ENCODE measurements at regions not wholly inside any gene's neighbourhood (a gene's known extent, or its start where the extent isn't known, plus 50 kb on each side); places are given as distances from the start of the nearest gene placed in this dataset.

DNA sequence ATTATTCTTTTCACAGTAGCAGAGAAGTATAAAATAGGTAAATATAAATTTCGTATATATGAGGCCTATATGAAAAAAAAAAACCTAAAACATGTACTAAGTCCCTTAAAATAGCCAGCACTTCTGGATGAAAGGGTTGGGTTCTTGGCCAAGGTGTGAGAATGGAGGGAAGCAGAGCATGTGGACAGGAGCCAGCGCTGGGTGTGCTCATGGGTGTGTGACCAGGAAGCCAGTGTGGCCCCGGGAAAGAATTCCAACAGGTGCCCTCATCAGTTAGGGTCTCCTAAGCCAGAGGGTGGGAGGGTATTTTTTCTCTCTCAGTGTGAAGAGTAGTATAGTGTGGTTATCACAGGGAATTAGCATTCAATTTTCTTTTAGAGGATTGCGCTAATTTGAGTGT lies 401.9 kb upstream of the IGFBP3 start:
- DNase-seq = no peak

DNA sequence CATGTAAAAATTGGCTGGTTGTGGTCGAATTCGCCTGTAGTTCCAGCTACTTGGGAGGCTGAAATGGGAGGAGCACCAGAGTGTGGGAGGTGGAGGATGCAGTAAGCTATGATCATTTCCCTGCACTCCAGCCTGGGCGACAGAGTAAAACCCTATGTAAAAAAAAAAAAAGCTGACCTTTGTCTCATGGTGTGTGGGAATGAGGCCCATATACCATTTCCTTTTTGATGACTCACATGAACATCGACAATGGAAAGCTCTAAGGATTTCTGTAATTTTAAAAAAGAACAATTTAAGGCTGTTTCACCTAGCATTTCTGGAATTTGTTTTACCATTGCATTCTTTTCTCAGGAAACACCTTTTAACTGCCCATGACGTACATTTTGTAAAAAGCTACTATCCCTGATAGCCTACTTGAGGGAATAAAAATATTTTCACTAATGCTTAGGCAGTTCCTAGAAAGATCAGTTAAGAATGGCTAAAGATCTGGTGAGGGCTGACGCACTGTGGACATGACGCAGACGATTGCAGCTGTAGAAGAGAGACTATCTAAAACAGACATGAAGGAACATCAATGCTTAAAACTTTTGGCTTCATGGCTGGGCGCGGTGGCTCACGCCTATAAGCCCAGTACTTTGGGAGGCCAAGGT lies 400.6 kb upstream of the IGFBP3 start:
- no peak for DNase-seq

DNA sequence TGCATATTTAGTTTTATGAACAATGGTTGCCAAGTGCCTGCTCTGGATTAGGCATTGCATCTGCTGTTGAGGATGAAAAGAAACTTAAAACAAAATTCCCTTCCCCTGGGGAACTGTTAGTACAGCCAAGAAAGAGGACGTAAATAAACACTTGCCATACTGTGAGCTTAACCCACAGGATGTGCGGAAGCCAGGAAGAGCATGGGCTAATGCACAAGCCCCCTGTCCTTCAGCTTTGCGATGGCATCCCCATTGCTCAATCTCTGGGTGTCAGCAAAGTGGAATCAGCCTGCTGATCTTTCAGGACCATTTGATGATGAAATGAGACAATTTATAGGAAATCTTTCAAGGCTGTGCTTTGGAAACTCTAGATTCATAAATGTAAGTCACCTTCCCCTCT lies 399.9 kb upstream of the IGFBP3 start:
- no peak for DNase-seq

DNA sequence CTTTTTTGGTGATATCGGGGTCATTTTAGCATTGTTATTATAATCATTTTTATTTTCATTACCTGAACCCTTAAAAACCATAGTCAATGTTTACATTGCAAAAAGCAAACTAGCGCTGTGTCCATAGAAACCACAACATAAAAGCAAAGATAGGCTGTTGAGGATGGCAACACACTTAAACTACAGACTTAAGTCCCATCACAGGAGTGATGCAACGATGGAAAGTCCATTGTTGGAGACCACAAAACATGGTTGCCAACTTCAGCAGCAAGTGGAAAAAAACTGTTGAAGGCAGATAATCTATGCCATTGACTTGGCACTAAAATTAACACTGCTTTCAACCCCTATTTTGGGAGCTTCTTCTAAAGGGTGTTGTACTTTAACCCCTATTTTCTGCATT lies 398.8 kb upstream of the IGFBP3 start:
- no peak for DNase-seq

DNA sequence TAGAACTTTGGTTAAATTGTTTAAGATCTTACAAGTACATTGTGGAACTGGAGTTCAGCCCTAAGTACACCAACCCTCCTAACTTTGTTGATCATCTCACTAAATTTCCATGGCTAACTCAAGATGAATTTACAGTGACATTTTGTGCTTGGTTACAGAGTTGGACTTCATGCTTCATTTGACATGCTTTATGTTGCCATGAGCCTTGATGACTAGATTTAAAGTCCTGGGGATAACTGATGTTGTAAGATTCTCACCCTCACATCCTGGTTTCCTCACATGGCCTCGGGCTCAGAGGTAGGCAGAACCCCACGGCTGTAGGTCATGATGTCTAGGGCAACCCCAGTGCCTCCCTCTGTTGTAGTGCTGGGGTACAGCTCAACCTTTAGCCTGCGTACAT lies 397.2 kb upstream of the IGFBP3 start:
- DNase-seq = no peak

DNA sequence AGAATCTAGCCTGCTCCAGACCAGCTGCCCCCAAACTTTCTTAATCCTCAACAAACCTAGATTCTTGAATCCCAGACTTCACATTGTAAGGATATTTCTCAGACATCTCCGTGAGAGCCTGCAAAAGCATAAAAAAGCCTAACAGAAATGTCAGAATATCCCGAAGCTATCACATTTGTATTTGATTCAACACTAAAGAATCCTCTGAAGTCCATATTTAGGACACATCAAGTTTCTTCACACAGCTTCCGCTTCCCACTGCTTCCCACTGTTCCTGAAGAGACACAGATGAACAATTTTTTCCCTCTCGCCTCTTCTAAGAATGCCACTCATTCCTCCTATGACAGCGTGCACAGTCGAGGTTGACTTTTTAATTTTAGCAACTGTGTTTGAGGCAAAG lies 396.2 kb upstream of the IGFBP3 start:
- no peak for DNase-seq

DNA sequence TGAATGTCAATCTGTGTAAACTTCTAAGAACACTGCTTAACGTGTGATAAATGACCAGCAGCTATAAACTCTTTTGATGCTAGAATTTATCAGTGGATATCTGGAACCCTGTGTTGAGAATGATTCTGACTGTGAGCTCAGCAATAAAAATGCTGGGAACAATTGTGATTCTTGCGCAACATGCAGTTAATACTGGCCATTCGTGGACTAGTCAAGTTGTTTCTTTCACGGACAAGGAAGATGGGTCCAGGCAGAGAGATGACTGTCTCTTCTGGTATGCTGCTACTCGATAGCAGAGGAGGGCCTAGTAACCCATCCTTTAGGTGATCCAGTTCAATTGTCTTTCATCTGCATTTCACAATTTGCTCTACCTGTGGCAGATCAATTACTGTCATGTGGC lies 394.8 kb upstream of the IGFBP3 start:
- no peak for DNase-seq

DNA sequence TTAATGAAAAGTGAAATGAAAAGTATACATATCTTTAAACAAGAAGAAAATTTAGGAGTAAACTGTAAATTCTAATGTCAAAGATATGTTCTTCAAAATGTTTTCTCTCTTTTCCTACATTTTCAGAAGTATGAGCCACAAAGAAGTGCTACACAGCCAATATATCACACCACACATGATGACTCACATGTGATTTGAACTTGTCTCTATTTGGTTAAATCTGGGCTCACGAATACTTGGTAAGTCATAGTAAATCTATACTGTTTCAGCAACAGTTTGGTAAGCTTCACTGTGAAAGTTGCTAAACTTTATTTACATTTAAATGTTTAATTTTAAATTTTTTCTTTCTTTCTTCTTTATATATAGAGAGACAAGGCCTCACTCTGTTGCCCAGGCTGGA lies 380.6 kb upstream of the IGFBP3 start:
- no peak for DNase-seq

DNA sequence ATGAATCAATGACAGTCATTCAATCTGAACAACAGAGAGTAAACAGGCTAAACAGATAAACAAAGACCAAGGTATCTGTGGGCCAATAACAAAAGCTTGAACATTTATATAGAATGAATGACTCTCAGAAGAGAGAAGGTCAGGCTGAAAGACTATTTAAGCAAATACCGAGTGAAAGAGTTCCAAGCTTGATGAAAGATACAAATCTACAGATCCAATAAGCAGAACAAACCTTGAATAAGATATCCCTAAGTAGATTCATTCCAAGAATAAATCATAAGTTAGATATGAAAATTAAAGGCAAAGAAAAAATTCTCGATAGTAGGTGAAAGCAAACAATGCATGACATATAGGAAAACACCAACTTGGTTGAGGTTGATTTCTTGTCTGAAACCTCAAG lies 376.4 kb upstream of the IGFBP3 start:
- no peak for DNase-seq

DNA sequence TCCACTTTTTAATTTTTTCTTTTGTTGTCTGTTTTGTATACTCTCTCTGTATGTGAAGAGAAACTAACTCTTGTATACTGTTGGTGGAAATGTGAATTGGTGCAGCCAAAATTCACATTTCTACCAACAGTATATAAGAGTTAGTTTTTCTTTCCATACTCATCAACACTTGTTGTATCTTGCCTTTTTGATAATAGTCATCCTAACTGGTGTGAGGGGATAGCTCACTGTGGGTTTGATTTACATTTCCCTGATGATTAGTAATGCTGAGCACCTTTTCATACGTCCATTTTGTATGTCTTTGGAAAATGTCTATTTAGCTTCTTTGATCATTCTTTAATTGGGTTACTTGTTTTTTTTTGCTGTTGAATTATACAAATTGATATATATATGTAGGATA lies 375.5 kb upstream of the IGFBP3 start:
- DNase-seq = no peak

DNA sequence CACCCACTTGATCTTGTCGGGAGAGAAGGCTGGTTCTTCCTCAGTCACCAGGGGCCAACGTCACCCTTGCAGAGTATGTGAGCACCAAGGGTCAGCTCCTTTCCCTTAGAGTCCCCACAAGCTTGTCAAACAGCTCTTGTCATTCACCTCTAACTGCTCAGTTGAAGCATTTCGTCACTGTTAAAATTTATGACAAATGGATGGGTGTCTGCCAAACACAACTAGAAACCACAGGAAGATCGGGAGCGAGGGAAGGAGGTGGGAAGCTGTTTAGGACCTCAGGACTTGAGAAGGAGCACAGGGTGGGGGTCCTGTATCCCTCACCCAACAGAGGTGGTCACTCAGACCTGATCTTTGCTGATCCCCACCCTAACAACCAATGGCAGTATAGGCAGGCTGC lies 373.3 kb upstream of the IGFBP3 start:
- DNase-seq = no peak

DNA sequence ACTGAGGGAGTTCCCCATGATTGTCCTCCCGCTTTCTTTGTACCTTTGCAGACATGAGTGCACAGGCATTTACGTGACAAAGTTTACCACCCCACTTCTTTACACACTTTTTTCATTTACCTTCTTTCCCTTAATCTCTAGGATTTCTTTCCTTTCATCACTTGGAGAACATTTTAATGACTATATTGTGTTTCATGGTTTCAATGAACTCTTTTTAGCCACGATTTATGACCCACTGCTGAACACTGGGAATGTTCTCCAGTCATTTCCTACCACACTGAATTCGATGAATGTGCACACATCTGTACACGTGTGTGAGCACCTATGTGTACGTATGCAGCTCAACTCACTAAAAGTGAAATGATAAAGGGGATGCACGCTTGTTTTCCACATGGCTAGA lies 371.7 kb upstream of the IGFBP3 start:
- no peak for DNase-seq

DNA sequence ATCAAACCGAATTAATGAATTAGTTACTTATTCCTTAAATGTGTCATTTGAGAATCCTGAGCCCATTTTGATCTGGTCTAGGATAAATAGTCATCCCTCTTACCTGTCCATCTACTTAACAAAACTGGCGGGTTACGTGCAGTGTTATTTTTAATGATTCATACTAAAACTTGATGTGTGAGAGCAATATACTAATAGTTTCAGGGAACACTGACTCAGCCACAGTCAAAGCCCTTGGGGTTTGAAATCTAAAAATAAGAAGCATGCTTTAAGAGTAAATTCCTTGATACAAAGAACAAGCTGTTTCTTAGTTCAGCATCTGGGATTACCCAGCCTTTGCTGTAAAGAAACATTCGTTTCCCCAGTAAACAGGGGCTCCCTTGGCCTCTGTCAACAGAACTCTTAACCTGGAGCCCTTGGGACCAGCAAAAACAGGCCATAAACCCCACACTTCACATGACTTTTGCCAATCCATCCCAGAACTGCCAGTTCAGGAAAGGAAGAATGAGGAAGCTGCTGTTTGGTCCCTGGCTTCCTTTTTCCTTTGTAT lies 370.6 kb upstream of the IGFBP3 start:
- DNase-seq = no peak

DNA sequence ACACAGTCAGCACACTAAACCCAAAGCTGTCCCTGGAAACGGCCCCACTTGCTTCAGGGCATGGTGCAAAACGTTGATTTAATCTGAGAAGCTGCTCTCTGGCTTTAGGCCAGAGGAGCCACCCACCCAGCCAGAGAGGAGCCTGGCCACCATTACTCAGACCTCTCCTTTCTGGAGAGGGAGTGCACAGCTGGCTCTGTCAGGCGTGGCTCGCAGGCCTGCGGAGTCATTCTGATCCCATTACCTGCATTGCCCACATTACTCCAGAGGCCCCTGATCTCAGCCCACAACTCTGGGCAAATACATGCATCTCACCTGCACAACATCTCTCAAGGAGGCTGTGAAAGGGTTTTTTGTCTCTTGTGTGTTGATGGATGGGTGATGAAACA lies 370.0 kb upstream of the IGFBP3 start:
- DNase-seq = no peak

DNA sequence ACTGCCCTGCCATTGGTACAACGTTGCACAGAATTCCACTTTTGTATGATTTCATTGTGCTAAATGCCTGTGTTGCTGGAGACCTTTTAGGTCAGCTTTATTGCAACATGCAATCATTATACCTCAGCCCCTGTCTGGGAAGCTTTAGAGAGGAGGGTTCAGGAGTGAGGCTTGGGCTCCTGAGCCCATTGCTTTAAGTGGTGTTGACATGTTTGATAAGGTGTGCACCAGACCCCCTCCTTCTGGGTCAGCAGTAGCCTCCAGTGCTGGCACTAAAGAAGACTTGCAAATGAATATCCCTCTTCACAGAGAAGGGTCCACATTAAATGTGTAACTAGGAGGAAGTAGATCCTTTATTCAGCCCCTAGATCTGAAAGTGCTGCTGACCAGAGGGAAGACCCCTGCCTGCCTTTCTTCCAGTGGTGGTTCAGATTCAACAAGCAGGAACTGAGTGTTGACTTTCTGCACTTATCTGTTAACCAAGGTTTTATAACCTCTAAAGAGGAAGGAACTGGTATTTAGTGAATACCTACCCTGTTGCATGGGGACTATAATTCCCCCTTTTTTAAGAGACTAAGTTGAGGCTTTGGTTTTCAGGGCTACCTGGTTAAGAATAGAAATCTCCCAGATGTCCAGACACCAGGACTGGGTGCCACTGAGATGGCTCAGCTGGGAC lies 369.4 kb upstream of the IGFBP3 start:
- DNase-seq = no peak

DNA sequence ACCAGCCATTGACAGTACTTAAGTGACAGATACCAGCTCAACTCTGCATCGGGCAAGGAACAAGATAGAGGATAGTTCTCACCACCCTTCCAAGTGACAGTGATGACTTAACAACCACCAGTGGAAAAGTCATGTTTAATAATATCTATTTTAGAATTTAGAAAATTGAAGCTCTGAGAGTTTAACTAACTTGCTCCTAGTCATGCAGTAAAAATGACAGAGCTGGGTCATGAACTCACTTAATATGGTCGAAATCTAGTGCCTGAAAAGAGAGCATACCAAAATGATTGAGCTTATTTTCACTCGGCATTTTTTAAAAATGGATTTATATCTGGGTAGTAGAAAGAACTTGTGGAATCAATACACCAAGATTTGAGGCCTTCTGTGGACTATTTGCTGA lies 367.8 kb upstream of the IGFBP3 start:
- no peak for DNase-seq

DNA sequence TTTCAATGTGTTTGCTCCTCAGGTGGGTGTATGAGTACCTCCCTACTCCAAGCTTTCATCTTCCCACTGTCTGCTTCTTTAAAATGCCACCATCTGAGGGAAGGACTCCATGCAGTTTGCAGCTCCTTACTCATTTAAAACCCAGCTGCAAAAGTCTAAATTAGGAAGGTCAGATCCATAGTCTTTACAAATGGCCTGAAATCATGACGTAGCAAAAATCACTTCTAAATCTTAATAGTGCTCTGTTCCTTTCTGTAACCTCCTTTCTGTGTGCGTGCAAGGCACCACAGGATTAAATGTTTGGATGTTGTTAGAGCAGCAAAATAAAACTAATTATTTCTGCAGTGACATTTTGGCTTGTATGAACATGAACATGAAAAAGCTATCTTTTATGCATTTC lies 366.9 kb upstream of the IGFBP3 start:
- no peak for DNase-seq

DNA sequence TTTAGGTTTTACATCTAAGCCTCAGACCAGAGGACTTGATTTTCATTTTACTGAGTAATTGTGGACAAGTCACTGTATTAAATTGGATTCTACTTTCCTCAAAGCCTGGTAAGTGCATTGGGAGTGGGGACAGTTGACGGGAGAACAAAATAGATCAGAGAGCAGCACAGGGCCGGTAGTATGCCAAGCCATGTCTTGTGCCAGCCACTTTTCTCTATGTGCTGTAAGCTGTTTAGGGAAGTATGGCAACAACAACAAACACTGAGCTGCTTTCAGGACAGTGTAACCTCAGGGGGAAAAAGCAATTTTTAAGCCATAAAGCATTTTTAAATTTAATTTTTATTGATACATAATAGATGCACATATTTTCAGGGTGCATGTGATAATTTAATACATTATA lies 365.9 kb upstream of the IGFBP3 start:
- no peak for DNase-seq

DNA sequence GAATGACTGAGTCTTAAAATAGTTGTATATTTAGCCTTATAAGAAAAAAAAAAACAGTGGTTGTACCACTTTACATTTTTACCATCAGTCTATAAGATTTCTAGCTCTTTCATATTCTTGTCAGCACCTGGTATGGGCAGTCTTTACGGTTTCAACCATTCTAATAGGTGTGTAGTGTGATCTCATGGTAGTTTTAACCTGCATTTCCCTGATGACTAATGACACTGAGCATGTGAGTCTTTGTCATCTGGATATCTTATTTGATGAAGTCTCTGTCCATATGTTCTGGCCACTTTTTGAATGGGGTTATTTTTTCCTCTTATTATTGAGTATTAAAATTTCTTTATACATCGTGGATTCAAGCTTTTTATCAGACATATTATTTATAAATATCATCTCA lies 365.3 kb upstream of the IGFBP3 start:
- DNase-seq = no peak

DNA sequence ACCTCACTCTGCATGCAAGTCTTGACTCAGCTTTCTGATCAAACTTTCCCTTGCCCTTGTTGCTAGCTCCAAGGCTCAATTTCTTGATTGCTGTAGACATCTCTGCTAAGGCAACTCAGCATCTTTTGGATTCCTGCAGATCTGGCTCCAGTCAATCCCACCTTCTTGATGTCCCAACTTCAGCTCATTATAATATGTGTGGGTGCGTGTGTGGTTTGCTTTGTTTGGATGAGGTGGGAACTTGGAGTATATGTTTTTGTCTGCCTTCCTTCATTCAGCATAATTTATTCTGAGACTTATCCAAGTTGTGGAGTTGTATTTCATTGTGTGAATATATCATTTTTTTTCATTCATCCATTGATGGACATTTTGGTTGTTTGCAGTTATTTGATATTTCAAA lies 364.8 kb upstream of the IGFBP3 start:
- DNase-seq = no peak

DNA sequence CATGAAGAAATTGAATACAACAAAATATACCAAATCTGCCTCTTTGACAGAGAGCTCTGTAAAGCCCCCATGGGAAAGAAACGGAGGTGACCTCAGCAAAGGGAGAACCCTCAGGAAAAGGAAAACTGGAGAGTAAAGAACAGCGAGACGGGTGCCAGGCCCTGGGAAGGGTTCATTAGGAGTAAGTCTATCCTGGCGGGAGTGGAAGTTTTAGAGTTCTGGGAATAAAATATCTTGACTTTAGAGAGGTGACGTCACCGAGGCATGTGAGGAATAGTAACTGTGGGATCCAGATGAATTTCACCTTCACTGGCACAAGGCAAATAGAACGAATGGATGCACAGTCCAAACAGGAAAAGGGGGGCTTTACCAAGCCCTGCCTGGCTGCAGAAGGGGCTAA lies 362.8 kb upstream of the IGFBP3 start:
- no peak for DNase-seq

DNA sequence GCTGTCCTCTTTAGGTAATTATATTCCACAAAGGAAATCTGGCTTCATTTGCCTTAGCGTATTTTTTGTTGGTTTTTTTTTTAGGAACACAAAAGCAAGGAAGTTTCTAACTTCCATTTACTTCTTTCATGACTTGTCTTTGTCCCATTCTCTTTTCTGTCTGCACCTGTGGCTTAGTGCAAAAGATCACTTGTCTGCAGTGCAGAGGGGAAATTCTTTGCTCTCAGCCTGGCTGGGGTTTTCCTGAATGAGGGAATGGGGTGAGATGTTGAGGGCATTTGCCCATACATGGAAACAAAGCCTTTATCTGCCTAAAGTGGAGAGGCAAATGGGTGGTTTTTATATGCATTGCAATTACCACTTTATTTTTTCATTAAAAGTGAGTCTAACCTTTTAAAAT lies 361.1 kb upstream of the IGFBP3 start:
- DNase-seq = no peak

DNA sequence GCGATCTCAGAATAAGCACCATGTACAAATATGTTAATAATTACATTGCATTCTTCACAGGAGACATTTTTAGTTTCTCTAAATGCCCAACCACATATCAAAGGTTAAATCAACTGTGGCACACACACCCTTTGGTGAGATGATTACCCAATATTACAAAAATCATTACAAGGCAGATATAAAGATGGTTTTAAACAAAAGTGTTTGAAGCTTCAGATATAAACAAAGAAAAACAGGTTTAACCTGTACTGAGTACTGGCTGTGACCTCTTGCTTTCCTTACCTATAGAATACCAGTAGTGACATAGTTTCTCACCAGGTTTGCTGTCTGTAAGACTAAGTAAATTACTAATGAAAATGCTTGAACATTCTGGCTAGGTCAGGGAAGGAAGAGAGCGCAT lies 360.0 kb upstream of the IGFBP3 start:
- DNase-seq = no peak

DNA sequence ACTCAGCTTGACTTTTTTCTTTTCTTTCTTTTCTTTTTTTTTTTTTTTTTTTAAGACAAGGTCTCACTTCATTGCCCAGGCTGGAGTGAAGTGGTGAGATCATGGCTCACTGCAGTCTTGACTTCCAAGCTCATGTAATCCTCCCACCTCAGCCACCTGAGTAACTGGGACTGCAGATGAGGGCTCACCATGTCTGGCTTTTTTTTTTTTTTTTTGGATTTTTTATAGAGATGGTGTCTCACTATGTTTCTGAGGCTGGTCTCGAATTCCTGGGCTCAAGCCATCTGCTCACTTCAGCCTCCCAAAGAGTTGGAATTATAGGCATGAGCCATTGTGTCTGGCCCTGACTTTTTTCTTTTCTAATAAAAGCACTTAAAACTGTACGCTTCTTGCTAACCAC lies 358.2 kb upstream of the IGFBP3 start:
- DNase-seq = no peak

DNA sequence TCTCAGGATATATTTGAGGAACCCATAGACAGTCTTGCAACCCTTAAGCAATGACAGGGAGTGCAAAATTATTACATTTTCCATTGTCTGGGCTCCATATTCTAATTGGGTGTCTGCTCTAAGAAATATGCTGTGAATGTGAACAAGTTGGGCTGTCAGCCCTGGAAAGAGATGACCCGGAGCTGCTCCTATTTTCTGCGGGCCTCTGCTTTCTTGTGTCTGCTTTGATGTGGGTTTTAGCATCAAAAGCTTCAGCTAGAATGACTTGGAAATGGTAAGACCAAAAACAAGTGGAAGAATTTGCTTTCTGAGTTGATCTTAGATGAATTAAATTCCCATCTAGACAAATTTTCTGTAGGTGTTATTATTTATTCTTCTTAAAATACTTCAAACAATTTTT lies 343.6 kb upstream of the IGFBP3 start:
- DNase-seq = no peak

All from SW 1271 (cell line).